WI38 (cell line): ENCODE measurements at regions not wholly inside any gene's neighbourhood (a gene's known extent, or its start where the extent isn't known, plus 50 kb on each side); places are given as distances from the start of the nearest gene placed in this dataset.

Experiments
- H3K4me3 ChIP-seq: 2 replicates; pipeline ENCODE4 v1.5.1; 2011; ENCODE audit warnings: low read depth, mild to moderate bottlenecking, control low read depth, low read length
- TF ChIP-seq, protein P1 (sequence below): IDR thresholded peaks from 2 replicates; pipeline ENCODE4 v1.5.1; 2012; ENCODE audit warnings: low read depth, mild to moderate bottlenecking, control low read depth, low read length

GRCh38 chr2:121872651-121873050 lies 117.2 kb downstream of the TSN start:
- no peak overlapping the region for H3K4me3 ChIP-seq
- TF ChIP-seq, protein P1, sequence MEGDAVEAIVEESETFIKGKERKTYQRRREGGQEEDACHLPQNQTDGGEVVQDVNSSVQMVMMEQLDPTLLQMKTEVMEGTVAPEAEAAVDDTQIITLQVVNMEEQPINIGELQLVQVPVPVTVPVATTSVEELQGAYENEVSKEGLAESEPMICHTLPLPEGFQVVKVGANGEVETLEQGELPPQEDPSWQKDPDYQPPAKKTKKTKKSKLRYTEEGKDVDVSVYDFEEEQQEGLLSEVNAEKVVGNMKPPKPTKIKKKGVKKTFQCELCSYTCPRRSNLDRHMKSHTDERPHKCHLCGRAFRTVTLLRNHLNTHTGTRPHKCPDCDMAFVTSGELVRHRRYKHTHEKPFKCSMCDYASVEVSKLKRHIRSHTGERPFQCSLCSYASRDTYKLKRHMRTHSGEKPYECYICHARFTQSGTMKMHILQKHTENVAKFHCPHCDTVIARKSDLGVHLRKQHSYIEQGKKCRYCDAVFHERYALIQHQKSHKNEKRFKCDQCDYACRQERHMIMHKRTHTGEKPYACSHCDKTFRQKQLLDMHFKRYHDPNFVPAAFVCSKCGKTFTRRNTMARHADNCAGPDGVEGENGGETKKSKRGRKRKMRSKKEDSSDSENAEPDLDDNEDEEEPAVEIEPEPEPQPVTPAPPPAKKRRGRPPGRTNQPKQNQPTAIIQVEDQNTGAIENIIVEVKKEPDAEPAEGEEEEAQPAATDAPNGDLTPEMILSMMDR, result no peak

- H3K4me3 ChIP-seq, result no peak overlapping the region
- TF ChIP-seq, protein P1, result no peak
These were observed 118.4 kb downstream of the TSN start for GRCh38 chr2:121873864-121874263.

DNA sequence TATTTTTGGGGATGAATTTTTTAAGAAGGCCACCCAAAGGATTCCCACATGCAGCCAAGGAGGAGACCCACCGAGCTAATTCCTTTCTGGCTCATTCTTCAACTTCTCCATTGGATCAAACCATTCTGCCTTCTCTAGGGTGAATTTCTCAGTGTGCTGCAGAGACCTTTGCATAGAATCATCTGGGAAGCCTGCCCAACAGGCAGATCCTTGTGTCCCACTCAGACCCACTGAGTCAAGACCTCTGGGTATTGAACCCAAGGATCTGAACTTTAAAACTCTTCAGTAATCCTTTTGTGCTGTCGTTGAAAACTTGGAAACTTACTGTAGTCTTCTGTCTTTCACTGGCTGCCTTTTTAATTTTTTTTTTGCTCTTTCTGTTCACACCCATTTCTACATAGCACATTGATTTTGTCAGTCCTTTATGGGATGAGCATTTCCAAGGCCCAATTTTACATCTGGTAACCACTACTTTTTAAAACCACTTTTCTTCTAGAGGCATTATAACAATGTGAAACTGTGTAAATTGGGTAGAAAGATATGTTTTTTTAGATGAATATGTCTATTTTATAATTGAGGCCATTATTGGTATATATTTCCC lies 120.2 kb downstream of the TSN start:
- TF ChIP-seq, protein P1, result no peak
- no peak overlapping the region for H3K4me3 ChIP-seq

DNA sequence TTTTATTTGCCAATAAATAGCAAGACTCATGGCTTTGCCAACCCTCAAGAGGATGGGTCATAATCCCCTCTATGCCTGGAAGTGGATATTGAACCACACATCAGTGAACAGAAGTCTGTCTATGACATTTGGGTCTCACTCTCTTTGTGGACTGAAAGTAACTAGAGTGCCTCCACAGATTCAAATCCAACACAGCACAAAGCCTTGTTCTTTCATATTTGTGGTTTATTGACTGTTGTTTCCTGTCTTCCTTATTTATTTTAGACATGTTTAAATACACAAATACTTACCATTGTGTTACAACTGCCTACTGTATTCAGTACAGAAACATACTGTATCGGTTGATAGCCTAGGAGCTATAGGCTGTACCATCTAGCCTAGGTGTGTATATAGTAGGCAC lies 121.9 kb downstream of the TSN start:
- no peak overlapping the region for H3K4me3 ChIP-seq
- TF ChIP-seq, protein P1, result no peak

- TF ChIP-seq, protein P1, result no peak
- no peak overlapping the region for H3K4me3 ChIP-seq
These were observed 124.8 kb downstream of the TSN start for GRCh38 chr2:121880283-121880682.

DNA sequence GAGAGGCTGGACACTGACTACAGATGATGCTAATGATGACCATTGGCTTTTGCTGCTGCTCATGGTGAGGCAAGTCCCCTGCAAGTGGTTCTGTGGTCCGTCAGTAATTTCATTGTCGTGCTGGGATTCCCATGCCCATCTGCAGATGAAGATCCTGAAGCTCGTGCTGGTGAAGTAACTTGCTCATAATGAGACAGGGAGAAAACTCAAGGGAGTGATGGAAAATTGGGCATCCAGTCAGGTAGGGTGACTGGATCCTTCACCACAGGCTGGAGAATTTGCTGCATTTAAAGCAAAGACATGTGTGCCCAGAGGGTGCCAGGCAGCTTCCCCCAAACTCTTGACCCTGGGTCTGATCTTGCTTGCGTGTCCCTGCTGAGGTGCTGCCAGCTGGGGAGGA lies 125.6 kb downstream of the TSN start:
- no peak overlapping the region for H3K4me3 ChIP-seq
- TF ChIP-seq, protein P1, result no peak

- H3K4me3 ChIP-seq, result no peak overlapping the region
- TF ChIP-seq, protein P1, result no peak
These were observed 126.5 kb downstream of the TSN start for GRCh38 chr2:121881950-121882349.
